Lung (tissue), 11 donors: ENCODE measurements at regions not wholly inside any gene's neighbourhood (a gene's known extent, or its start where the extent isn't known, plus 50 kb on each side); places are given as distances from the start of the nearest gene placed in this dataset.

ENCODE experiments used
- ATAC-seq: fragments of 200-7000 bp; cut with Tn5 transposase; one replicate; pipeline ENCODE4 v1.9.1; 2020; ENCODE audit warnings: moderate number of reproducible peaks; ENCODE audit not compliant: insufficient read depth, low FRiP score
- DNase-seq, 3 donors: peaks; one replicate each; pipeline ENCODE4 v3.0.0-alpha.2; 2013 to 2017
- H3K27ac ChIP-seq, 2 donors: one replicate each; pipeline ENCODE4 v1.5.1; 2013; ENCODE audit warnings: mild to moderate bottlenecking in 2 of 2, moderate library complexity in 2 of 2, control low read depth in 1 of 2, inconsistent platforms in 1 of 2, low read depth in 1 of 2, low read length in 1 of 2
- H3K27me3 ChIP-seq, 3 donors: one replicate each; pipeline ENCODE4 v1.5.1; 2013; ENCODE audit warnings: low read length in 2 of 3; ENCODE audit not compliant: control insufficient read depth in 3 of 3, insufficient read depth in 3 of 3
- H3K36me3 ChIP-seq, 4 donors: one replicate each; pipeline ENCODE4 v1.5.1; 2013; ENCODE audit warnings: low read length in 4 of 4, mild to moderate bottlenecking in 1 of 4, moderate library complexity in 1 of 4; ENCODE audit not compliant: control insufficient read depth in 4 of 4, insufficient read depth in 4 of 4
- H3K4me1 ChIP-seq, 5 donors: one replicate each; pipeline ENCODE4 v1.5.1; 2013; ENCODE audit warnings: low read length in 5 of 5, mild to moderate bottlenecking in 2 of 5, moderate library complexity in 1 of 5; ENCODE audit not compliant: control insufficient read depth in 5 of 5, insufficient read depth in 5 of 5
- H3K4me3 ChIP-seq: one replicate; pipeline ENCODE4 v1.5.1; 2013; ENCODE audit warnings: mild to moderate bottlenecking, control low read depth, moderate library complexity
- H3K9ac ChIP-seq, 2 donors: one replicate each; pipeline ENCODE4 v1.5.1; 2013; ENCODE audit warnings: low read length in 2 of 2, control low read depth in 1 of 2; ENCODE audit not compliant: insufficient read depth in 1 of 2
- H3K9me3 ChIP-seq, 4 donors: one replicate each; pipeline ENCODE4 v1.5.1; 2013; ENCODE audit warnings: low read length in 3 of 4, mild to moderate bottlenecking in 1 of 4, moderate library complexity in 1 of 4; ENCODE audit not compliant: control insufficient read depth in 4 of 4, insufficient read depth in 3 of 4
- WGBS, 2 donors: extraction: QIAGEN DNeasy Blood & Tissue Kit; methylation state at CpG; one replicate each; pipeline ENCODE4 v1.1.7; 2013; 5-methylcytosine and 5-hydroxymethylcytosine counted together
- TF ChIP-seq, protein P1 (sequence below): IDR thresholded peaks from 2 replicates; pipeline ENCODE4 v1.5.1; 2012; ENCODE audit warnings: mild to moderate bottlenecking; ENCODE audit errors: control extremely low read depth, extremely low read depth
- donor health status: control.
- donor health status: control.
- donor health status: Bipolar disorder and iron deficiency.
- donor health status: healthy.
- donor health status: DM: yes; HTN: yes; CAD: no.

DNA sequence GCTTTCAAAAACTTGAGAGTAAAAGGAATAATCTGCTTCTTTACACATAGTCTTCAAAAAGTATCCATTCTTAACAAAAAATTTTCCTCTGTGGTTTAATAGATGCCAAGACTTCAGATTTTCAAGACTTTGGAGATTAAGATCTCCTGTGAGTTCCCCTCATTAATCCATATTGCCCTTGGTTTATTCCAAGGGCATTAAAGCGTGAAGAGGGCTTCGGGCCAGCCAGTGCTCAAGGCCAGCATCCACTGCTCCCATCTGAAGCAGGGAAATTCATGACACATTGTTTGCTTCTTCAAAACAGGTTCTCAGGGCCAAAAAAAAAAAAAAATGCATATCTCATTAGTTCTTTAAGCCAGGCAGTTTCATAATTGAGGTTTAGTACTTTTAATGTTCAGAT, 137.3 kb upstream of the RHOBTB1 start:
- Histone ChIP-seq H3K36me3 (no peaks in the 10 kb centered on the region), H3K4me1 (peaks cover 0 to 28% (median 0%) of the 10 kb centered on the region in 5 donors), H3K9ac (no peak overlapping the region), H3K27ac (no peak overlapping the region), H3K4me3 (no peak overlapping the region), H3K9me3 (peaks cover 0 to 4% (median 0%) of the 10 kb centered on the region in 4 donors), H3K27me3 (no peaks in the 10 kb centered on the region)
- TF ChIP-seq, protein P1, sequence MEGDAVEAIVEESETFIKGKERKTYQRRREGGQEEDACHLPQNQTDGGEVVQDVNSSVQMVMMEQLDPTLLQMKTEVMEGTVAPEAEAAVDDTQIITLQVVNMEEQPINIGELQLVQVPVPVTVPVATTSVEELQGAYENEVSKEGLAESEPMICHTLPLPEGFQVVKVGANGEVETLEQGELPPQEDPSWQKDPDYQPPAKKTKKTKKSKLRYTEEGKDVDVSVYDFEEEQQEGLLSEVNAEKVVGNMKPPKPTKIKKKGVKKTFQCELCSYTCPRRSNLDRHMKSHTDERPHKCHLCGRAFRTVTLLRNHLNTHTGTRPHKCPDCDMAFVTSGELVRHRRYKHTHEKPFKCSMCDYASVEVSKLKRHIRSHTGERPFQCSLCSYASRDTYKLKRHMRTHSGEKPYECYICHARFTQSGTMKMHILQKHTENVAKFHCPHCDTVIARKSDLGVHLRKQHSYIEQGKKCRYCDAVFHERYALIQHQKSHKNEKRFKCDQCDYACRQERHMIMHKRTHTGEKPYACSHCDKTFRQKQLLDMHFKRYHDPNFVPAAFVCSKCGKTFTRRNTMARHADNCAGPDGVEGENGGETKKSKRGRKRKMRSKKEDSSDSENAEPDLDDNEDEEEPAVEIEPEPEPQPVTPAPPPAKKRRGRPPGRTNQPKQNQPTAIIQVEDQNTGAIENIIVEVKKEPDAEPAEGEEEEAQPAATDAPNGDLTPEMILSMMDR, result no peak
- ATAC-seq, result no peak
- DNase-seq, result peak; percentile 30 to 88 (median 83)
- WGBS, 2 donors, result 79% methylated on average over 2 of the region's 2 CpGs

- H3K9ac ChIP-seq, result no peak overlapping the region
- H3K9me3 ChIP-seq, result no peaks in the 10 kb centered on the region
- no peak overlapping the region for H3K27ac ChIP-seq
- H3K4me3 ChIP-seq, result no peak overlapping the region
- no peaks in the 10 kb centered on the region for H3K36me3 ChIP-seq
- no peak for ATAC-seq
- H3K27me3 ChIP-seq, result no peaks in the 10 kb centered on the region
- DNase-seq, result peak; percentile 84 to 98 (median 97)
- H3K4me1 ChIP-seq, result peaks cover 0 to 33% (median 0%) of the 10 kb centered on the region in 5 donors
- WGBS, 2 donors, result 68 to 69% methylated on average over 3 of the region's 3 CpGs
- TF ChIP-seq, protein P1, result no peak
Measured at GRCh38 chr10:61078542-61079275, 134.7 kb upstream of the RHOBTB1 start.

- 23 to 70% methylated on average over 1 of the region's 1 CpG for WGBS, 2 donors
- H3K27me3 ChIP-seq, result no peaks in the 10 kb centered on the region
- no peak for DNase-seq
- TF ChIP-seq, protein P1, result no peak
- no peak overlapping the region for H3K27ac ChIP-seq
- ATAC-seq, result no peak
- H3K4me3 ChIP-seq, result no peak overlapping the region
- H3K9me3 ChIP-seq, result no peaks in the 10 kb centered on the region
- H3K36me3 ChIP-seq, result no peaks in the 10 kb centered on the region
- peaks cover 0 to 33% (median 0%) of the 10 kb centered on the region in 5 donors for H3K4me1 ChIP-seq
- no peak overlapping the region for H3K9ac ChIP-seq
Measured at GRCh38 chr10:61076572-61077114, 132.7 kb upstream of the RHOBTB1 start.
